Astrocyte (in vitro differentiated cells and primary cell): ENCODE measurements at regions not wholly inside any gene's neighbourhood (a gene's known extent, or its start where the extent isn't known, plus 50 kb on each side); places are given as distances from the start of the nearest gene placed in this dataset.

Experiments used
- DNase-seq: peaks from one replicate; pipeline ENCODE4 v3.0.0-alpha.2; 2010; ENCODE audit warnings: low read depth
- FAIRE-seq: peaks from 2 replicates; lab custom pipeline; 2011; peaks lifted over from hg19 to GRCh38; lab: Jason Lieb, UNC
- H2AFZ ChIP-seq: 2 replicates; pipeline ENCODE4 v1.6.0; 2012; ENCODE audit warnings: low read depth, low read length, inconsistent platforms
- H3K27ac ChIP-seq: 2 replicates; pipeline ENCODE4 v1.5.1; 2011; ENCODE audit warnings: low read depth, low read length, inconsistent platforms
- H3K27me3 ChIP-seq: 2 replicates; pipeline ENCODE4 v1.6.0; 2011; ENCODE audit warnings: low read length, inconsistent platforms; ENCODE audit not compliant: insufficient read depth
- H3K36me3 ChIP-seq: 2 replicates; pipeline ENCODE4 v1.5.1; 2011; ENCODE audit warnings: low read length, inconsistent platforms; ENCODE audit not compliant: insufficient read depth
- H3K4me1 ChIP-seq: 2 replicates; pipeline ENCODE4 v1.5.1; 2011; ENCODE audit warnings: low read length, inconsistent platforms; ENCODE audit not compliant: insufficient read depth
- H3K4me2 ChIP-seq: 2 replicates; pipeline ENCODE4 v1.6.0; 2012; ENCODE audit warnings: low read length, inconsistent platforms
- H3K4me3 ChIP-seq: 2 replicates; pipeline ENCODE4 v1.5.1; 2011; ENCODE audit warnings: low read depth, mild to moderate bottlenecking, low read length, inconsistent platforms; ENCODE audit not compliant: insufficient read depth
- H3K79me2 ChIP-seq: 2 replicates; pipeline ENCODE4 v1.6.0; 2012; ENCODE audit warnings: mild to moderate bottlenecking, low read length, inconsistent platforms; ENCODE audit not compliant: insufficient read depth
- H3K9ac ChIP-seq: 2 replicates; pipeline ENCODE4 v1.6.0; 2012; ENCODE audit warnings: mild to moderate bottlenecking, low read length, inconsistent platforms
- H3K9me3 ChIP-seq: 2 replicates; pipeline ENCODE4 v1.5.1; 2012; ENCODE audit warnings: low read depth, mild to moderate bottlenecking, low read length, inconsistent platforms; ENCODE audit not compliant: insufficient read depth
- H4K20me1 ChIP-seq: 2 replicates; pipeline ENCODE4 v1.6.0; 2012; ENCODE audit warnings: low read length, inconsistent platforms; ENCODE audit not compliant: insufficient read depth
- H3K27ac Mint-ChIP-seq: one replicate; pipeline ENCODE4 v1.8.0; 2021; ENCODE audit warnings: mild to moderate bottlenecking, mixed read lengths; ENCODE audit not compliant: unreplicated experiment
- H3K27me3 Mint-ChIP-seq: one replicate; pipeline ENCODE4 v1.8.0; 2021; ENCODE audit warnings: low read depth, mixed read lengths; ENCODE audit not compliant: unreplicated experiment
- H3K36me3 Mint-ChIP-seq: one replicate; pipeline ENCODE4 v1.8.0; 2021; ENCODE audit warnings: low read depth, mixed read lengths; ENCODE audit not compliant: unreplicated experiment
- H3K4me1 Mint-ChIP-seq: one replicate; pipeline ENCODE4 v1.8.0; 2021; ENCODE audit warnings: low read depth, mixed read lengths; ENCODE audit not compliant: unreplicated experiment
- H3K4me3 Mint-ChIP-seq: one replicate; pipeline ENCODE4 v1.8.0; 2021; ENCODE audit warnings: mild to moderate bottlenecking, moderate library complexity, mixed read lengths; ENCODE audit not compliant: unreplicated experiment
- H3K9me3 Mint-ChIP-seq: one replicate; pipeline ENCODE4 v1.8.0; 2021; ENCODE audit warnings: mild to moderate bottlenecking, mixed read lengths; ENCODE audit not compliant: unreplicated experiment
- EZH2 ChIP-seq: IDR thresholded peaks from 2 replicates; pipeline ENCODE4 v1.6.1; 2012; ENCODE audit warnings: mild to moderate bottlenecking, low read length, inconsistent platforms; ENCODE audit not compliant: insufficient read depth
- TF ChIP-seq, protein P1 (sequence below): IDR thresholded peaks from 2 replicates; pipeline ENCODE4 v1.5.1; 2011; ENCODE audit warnings: low read depth, mild to moderate bottlenecking, inconsistent platforms, low read length, moderate library complexity; ENCODE audit not compliant: insufficient read depth

DNA sequence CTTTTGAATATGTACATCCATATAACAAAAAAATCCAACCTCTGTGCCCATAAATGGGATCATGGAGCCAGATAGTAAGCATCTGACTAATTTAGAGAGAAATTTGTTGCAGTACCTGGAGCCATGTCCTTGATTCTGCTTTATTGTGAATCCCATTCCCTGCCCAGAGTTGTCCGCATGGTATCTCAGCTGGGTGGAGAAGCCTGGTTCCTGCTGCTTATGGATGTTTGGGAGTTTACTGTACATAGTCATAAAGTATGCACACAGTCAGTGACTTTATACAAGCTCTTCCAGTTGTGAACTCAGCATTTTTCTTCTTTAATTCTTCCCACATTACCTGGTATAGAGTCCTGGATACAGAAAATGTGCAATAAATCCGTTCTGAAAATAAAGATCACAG is 346.0 kb downstream of the FIGN start:
- DNase-seq, result no peak
- Histone ChIP-seq H3K36me3 (no peaks in the 10 kb centered on the region), H3K79me2 (no peaks in the 10 kb centered on the region), H3K4me1 (no peaks in the 10 kb centered on the region), H3K4me3 (no peak overlapping the region), H2AFZ (no peak overlapping the region), H3K27me3 (no peaks in the 10 kb centered on the region), H4K20me1 (no peaks in the 10 kb centered on the region), H3K27ac (no peak overlapping the region), H3K9ac (no peak overlapping the region), H3K4me2 (no peak overlapping the region), H3K9me3 (no peaks in the 10 kb centered on the region)
- no peak overlapping the region for H3K4me3 Mint-ChIP-seq
- H3K9me3 Mint-ChIP-seq, result no peaks in the 10 kb centered on the region
- no peaks in the 10 kb centered on the region for H3K4me1 Mint-ChIP-seq
- no peak overlapping the region for H3K27ac Mint-ChIP-seq
- no peaks in the 10 kb centered on the region for H3K27me3 Mint-ChIP-seq
- TF ChIP-seq, protein P1, sequence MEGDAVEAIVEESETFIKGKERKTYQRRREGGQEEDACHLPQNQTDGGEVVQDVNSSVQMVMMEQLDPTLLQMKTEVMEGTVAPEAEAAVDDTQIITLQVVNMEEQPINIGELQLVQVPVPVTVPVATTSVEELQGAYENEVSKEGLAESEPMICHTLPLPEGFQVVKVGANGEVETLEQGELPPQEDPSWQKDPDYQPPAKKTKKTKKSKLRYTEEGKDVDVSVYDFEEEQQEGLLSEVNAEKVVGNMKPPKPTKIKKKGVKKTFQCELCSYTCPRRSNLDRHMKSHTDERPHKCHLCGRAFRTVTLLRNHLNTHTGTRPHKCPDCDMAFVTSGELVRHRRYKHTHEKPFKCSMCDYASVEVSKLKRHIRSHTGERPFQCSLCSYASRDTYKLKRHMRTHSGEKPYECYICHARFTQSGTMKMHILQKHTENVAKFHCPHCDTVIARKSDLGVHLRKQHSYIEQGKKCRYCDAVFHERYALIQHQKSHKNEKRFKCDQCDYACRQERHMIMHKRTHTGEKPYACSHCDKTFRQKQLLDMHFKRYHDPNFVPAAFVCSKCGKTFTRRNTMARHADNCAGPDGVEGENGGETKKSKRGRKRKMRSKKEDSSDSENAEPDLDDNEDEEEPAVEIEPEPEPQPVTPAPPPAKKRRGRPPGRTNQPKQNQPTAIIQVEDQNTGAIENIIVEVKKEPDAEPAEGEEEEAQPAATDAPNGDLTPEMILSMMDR, result no peak
- no peak for TF ChIP-seq EZH2
- no peak for FAIRE-seq
- no peaks in the 10 kb centered on the region for H3K36me3 Mint-ChIP-seq

DNA sequence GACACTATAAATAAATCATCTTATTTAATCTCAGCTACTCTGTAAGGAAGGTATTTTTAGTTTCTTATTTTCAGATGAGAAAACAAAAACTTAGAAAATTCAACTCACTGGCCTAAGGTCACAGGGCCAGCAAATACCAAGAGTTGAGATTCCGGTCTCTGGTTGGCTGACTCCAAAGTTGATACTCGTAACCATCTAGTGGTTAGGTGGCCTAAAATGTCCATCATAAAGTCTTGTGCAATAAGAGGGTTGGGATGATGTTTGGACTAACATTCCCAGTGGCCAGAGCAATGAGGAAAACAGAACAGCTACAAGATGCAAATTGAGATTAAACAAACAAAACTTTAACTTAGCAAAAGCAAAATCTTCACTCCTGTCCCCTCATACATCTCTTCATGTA is 360.3 kb downstream of the FIGN start:
- no peaks in the 10 kb centered on the region for H3K36me3 Mint-ChIP-seq
- H2AFZ ChIP-seq, result no peak overlapping the region
- no peaks in the 10 kb centered on the region for H3K9me3 ChIP-seq
- H3K4me2 ChIP-seq, result no peak overlapping the region
- H3K27ac ChIP-seq, result no peak overlapping the region
- H3K27me3 Mint-ChIP-seq, result no peaks in the 10 kb centered on the region
- FAIRE-seq (no peak), DNase-seq (no peak)
- no peaks in the 10 kb centered on the region for H3K36me3 ChIP-seq
- no peak overlapping the region for H3K9ac ChIP-seq
- H3K27me3 ChIP-seq, result no peaks in the 10 kb centered on the region
- no peaks in the 10 kb centered on the region for H3K4me1 Mint-ChIP-seq
- H4K20me1 ChIP-seq, result no peaks in the 10 kb centered on the region
- no peak for TF ChIP-seq EZH2
- TF ChIP-seq, protein P1, result no peak
- no peaks in the 10 kb centered on the region for H3K4me1 ChIP-seq
- H3K9me3 Mint-ChIP-seq, result peaks cover 3% of the 10 kb centered on the region
- no peak overlapping the region for H3K4me3 Mint-ChIP-seq
- H3K4me3 ChIP-seq, result no peak overlapping the region
- no peak overlapping the region for H3K27ac Mint-ChIP-seq
- H3K79me2 ChIP-seq, result no peaks in the 10 kb centered on the region

DNA sequence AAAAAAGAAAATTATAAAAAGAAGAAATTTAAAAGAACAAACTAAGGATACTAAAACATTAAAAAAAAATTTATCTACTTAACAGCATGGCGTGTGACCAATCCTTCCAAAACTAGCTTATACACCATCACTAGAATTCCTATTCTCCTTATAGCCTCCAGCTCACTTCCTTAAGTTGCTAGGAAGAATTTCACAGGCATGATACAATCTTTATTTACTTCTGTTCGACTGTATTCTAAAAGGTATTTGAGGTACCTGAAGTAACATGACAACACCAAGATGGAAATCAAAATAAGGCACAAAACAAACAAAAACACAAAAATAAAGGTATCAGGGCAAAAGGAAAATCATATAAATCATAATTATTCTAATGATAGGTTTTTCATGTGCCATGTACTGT is 360.7 kb downstream of the FIGN start:
- no peak overlapping the region for H3K4me2 ChIP-seq
- H3K27me3 ChIP-seq, result no peaks in the 10 kb centered on the region
- no peaks in the 10 kb centered on the region for H3K36me3 ChIP-seq
- DNase-seq, result no peak
- H3K27ac ChIP-seq, result no peak overlapping the region
- H3K4me3 ChIP-seq, result no peak overlapping the region
- Mint-ChIP-seq H3K36me3 (no peaks in the 10 kb centered on the region), H3K27me3 (no peaks in the 10 kb centered on the region), H3K4me3 (no peak overlapping the region), H3K27ac (no peak overlapping the region), H3K9me3 (peaks cover 3% of the 10 kb centered on the region), H3K4me1 (peaks cover 2% of the 10 kb centered on the region)
- no peaks in the 10 kb centered on the region for H4K20me1 ChIP-seq
- no peak for TF ChIP-seq EZH2
- TF ChIP-seq, protein P1, result no peak
- FAIRE-seq, result no peak
- no peaks in the 10 kb centered on the region for H3K79me2 ChIP-seq
- H3K4me1 ChIP-seq, result no peaks in the 10 kb centered on the region
- no peak overlapping the region for H3K9ac ChIP-seq
- no peaks in the 10 kb centered on the region for H3K9me3 ChIP-seq
- no peak overlapping the region for H2AFZ ChIP-seq
